Heart right ventricle (tissue), 16 donors: ENCODE measurements at regions not wholly inside any gene's neighbourhood (a gene's known extent, or its start where the extent isn't known, plus 50 kb on each side); places are given as distances from the start of the nearest gene placed in this dataset.

Experiments used
- ATAC-seq, 8 donors: fragments of 200-7000 bp; cut with Tn5 transposase; one replicate each; pipeline ENCODE4 v1.9.1; 2020; ENCODE audit warnings: mild to moderate bottlenecking in 8 of 8, moderate library complexity in 8 of 8, moderate number of reproducible peaks in 1 of 8
- DNase-seq, 2 donors: peaks; one replicate each; pipeline ENCODE4 v3.0.0-alpha.2; 2020
- H3K27ac ChIP-seq, 10 donors: fragments of 200-600 bp; sonication (generic) in 2 of 10; one replicate each; pipeline versions ENCODE4 v1.5.0 to v1.8.0; 2020 to 2022; ENCODE audit warnings: mild to moderate bottlenecking in 3 of 10
- H3K27me3 ChIP-seq, 7 donors: fragments of 200-600 bp; one replicate each; pipeline ENCODE4 v1.8.0; 2021 to 2022; ENCODE audit warnings: mild to moderate bottlenecking in 2 of 7
- H3K36me3 ChIP-seq, 9 donors: fragments of 200-600 bp; sonication (generic) in 1 of 9; one replicate each; pipeline versions ENCODE4 v1.5.0 to v1.8.0; 2020 to 2022; ENCODE audit warnings: mild to moderate bottlenecking in 2 of 9
- H3K4me1 ChIP-seq, 9 donors: fragments of 200-600 bp; sonication (generic) in 1 of 9; one replicate each; pipeline versions ENCODE4 v1.5.0 to v1.8.0; 2020 to 2022; ENCODE audit warnings: mild to moderate bottlenecking in 4 of 9
- H3K4me3 ChIP-seq, 10 donors: fragments of 200-600 bp; sonication (generic) in 2 of 10; one replicate each; pipeline versions ENCODE4 v1.5.0 to v1.8.0; 2020 to 2022; ENCODE audit warnings: mild to moderate bottlenecking in 7 of 10, moderate library complexity in 2 of 10
- H3K9me3 ChIP-seq, 11 donors: fragments of 200-600 bp in 10 of 11; sonication (generic) in 2 of 11; one replicate each; pipeline versions ENCODE4 v1.5.0 to v1.8.0; 2013 to 2022; ENCODE audit warnings: mild to moderate bottlenecking in 2 of 11, control low read depth in 1 of 11, moderate library complexity in 1 of 11
- CTCF ChIP-seq, 9 donors: fragments of 200-600 bp; sonication (generic) in 2 of 9; IDR thresholded peaks; one replicate each; pipeline versions ENCODE4 v1.5.0 to v1.8.0; 2021 to 2022; ENCODE audit warnings: antibody characterized with exemption in 9 of 9, mild to moderate bottlenecking in 5 of 9, moderate library complexity in 1 of 9
- WGBS, 2 donors: extraction: QIAGEN DNeasy Blood & Tissue Kit; methylation state at CpG; one replicate each; pipeline ENCODE4 v1.1.7; 2013; ENCODE audit warnings: inconsistent platforms in 1 of 2; 5-methylcytosine and 5-hydroxymethylcytosine counted together
- intact Hi-C, 10 donors: fragments of 100-400 bp; cut with DNase I; formaldehyde crosslinking; loops; one replicate each; pipeline versions ENCODE4 v1.11.1 to v1.14.2; 2022
- donor health status: Arrhythmogenic right ventricular cardiomyopathy.
- donor health status: ischemic (EF 13 %, LVEDD 7.1; RV severe dilation, severe dysfunction).
- donor health status: healthy with polysubstance abuse.
- donor health status: DM: no; HTN: yes; CAD: no.
- donor health status: DM: no; HTN: no; CAD: no.
- donor health status: ischemic (EF 25% LVEDD 6.9; RV normal size, moderate dysfunction).
- donor health status: ischemic (EF 25% LVEDD 5.7; RV mildly dilated, moderate dysfunction).
- donor health status: healthy.
- donor health status: DM: yes; HTN: yes; CAD: no.
- donor health status: Ischemic cardiomyopathy.
- donor health status: ischemic (EF 35%, LVEDD 5.7; RV mildly dilated, moderate dysfunction).
- donor health status: nonischemic (EF 11% LVEDD 7.7; RV severe dilation, severe dysfunction).
- donor health status: DM: yes; HTN: yes; CAD: no.
- donor health status: PGD.
- donor health status: ischemic (EF 29% LVEDD 5.4; RV normal size, mild dysfunction).
- donor health status: nonischemic (EF 23%, LVEDD 6.1; RV moderate dilation, normal function).

GRCh38 chr2:111666160-111666559 lies 217.8 kb downstream of the ANAPC1 start:
- WGBS, 2 donors: 98 to 99% methylated on average over 2 of the region's 2 CpGs
- H3K4me3 ChIP-seq: no peak overlapping the region
- no peaks in the 10 kb centered on the region for H3K9me3 ChIP-seq
- ATAC-seq (no peak), DNase-seq (no peak)
- H3K27ac ChIP-seq: no peak overlapping the region
- no peaks in the 10 kb centered on the region for H3K27me3 ChIP-seq
- intact Hi-C loops: loop anchor here in 7 of 10 donors (5.0 to 10.0 kb wide), 7 partner anchors 541 to 854 kb away; partner anchors contain the start of gene BCL2L11 (in 1 of the 7)
- H3K36me3 ChIP-seq: no peaks in the 10 kb centered on the region
- TF ChIP-seq CTCF (IDR thresholded peaks at IDR 0.05): no peak
- peaks cover 0 to 44% (median 4%) of the 10 kb centered on the region in 9 donors for H3K4me1 ChIP-seq

- H3K9me3 ChIP-seq: no peaks in the 10 kb centered on the region
- no peak overlapping the region for H3K4me3 ChIP-seq
- 70 to 79% methylated on average over 8 of the region's 8 CpGs for WGBS, 2 donors
- no peaks in the 10 kb centered on the region for H3K36me3 ChIP-seq
- ATAC-seq: no peak
- no peak for DNase-seq
- TF ChIP-seq CTCF (IDR thresholded peaks at IDR 0.05): no peak
- peaks cover 0 to 46% (median 4%) of the 10 kb centered on the region in 9 donors for H3K4me1 ChIP-seq
- intact Hi-C loops: loop anchor here in 7 of 10 donors (5.0 to 10.0 kb wide), 7 partner anchors 542 to 855 kb away; partner anchors contain the start of gene BCL2L11 (in 1 of the 7)
- no peak overlapping the region for H3K27ac ChIP-seq
- H3K27me3 ChIP-seq: no peaks in the 10 kb centered on the region
These were observed 217.0 kb downstream of the ANAPC1 start for GRCh38 chr2:111667001-111667400.

GRCh38 chr2:111667542-111668273 lies 216.3 kb downstream of the ANAPC1 start:
- Histone ChIP-seq H3K4me3 (no peak overlapping the region), H3K27me3 (no peaks in the 10 kb centered on the region), H3K27ac (peak overlapping the region in 1 of 10 donors; percentile 2), H3K4me1 (peaks cover 0 to 39% (median under 1%) of the 10 kb centered on the region in 9 donors), H3K9me3 (no peaks in the 10 kb centered on the region), H3K36me3 (no peaks in the 10 kb centered on the region)
- peak in 8 of 9 donors; percentile 41 to 77 (median 64) for TF ChIP-seq CTCF (IDR thresholded peaks at IDR 0.05)
- DNase-seq: peak in 1 of 2 donors; percentile 50
- 67 to 69% methylated on average over 3 of the region's 3 CpGs for WGBS, 2 donors
- intact Hi-C loops: loop anchor here in 7 of 10 donors (5.0 to 10.0 kb wide), 7 partner anchors 543 to 855 kb away; partner anchors contain the start of gene BCL2L11 (in 1 of the 7)
- peak; percentile 81 to 95 (median 90) for ATAC-seq

- Histone ChIP-seq H3K27me3 (no peaks in the 10 kb centered on the region), H3K36me3 (no peaks in the 10 kb centered on the region), H3K4me1 (peaks cover 0 to 34% (median 0%) of the 10 kb centered on the region in 9 donors), H3K4me3 (no peak overlapping the region), H3K9me3 (no peaks in the 10 kb centered on the region), H3K27ac (peak overlapping the region in 1 of 10 donors; percentile 2)
- TF ChIP-seq CTCF (IDR thresholded peaks at IDR 0.05): no peak
- intact Hi-C loops: loop anchor here in 7 of 10 donors (5.0 to 10.0 kb wide), 7 partner anchors 543 to 856 kb away; partner anchors contain the start of gene BCL2L11 (in 1 of the 7)
- 97 to 99% methylated on average over 4 of the region's 4 CpGs for WGBS, 2 donors
- DNase-seq: no peak
- ATAC-seq: no peak
These were observed 215.7 kb downstream of the ANAPC1 start for GRCh38 chr2:111668274-111668616.
